ENCODE measurements at regions not wholly inside any gene's neighbourhood (a gene's known extent, or its start where the extent isn't known, plus 50 kb on each side); places are given as distances from the start of the nearest gene placed in this dataset.

- TF ChIP-seq CTCF (IDR thresholded peaks at IDR 0.05; ENCODE audit: insufficient read depth, low read depth, low read length) (no peak), EZH2 (IDR thresholded peaks at IDR 0.05; ENCODE audit: insufficient read depth, low read length) (no peak)
Observed at GRCh38 chr4:125750399-125750798, 435.6 kb downstream of the FAT4 start.
